Activated CD4-positive, alpha-beta T cell treated with anti-CD3 and anti-CD28 coated beads, Interleukin-2, amount 10 ng/mL, durations not matched to agents 7 days and 5 days (primary cell): ENCODE measurements at regions not wholly inside any gene's neighbourhood (a gene's known extent, or its start where the extent isn't known, plus 50 kb on each side); places are given as distances from the start of the nearest gene placed in this dataset.

Experiments
- CTCF ChIA-PET: fragments of 350-600 bp; sonication (Branson Sonifier 250); formaldehyde crosslinking; loops from one replicate; lab custom pipeline; 2021; ENCODE audit warnings: antibody characterized with exemption; lab: Charles Lee
- POLR2A ChIA-PET: fragments of 350-600 bp; sonication (Branson Sonifier 250); formaldehyde crosslinking; loops from one replicate; lab custom pipeline; 2021; ENCODE audit warnings: antibody characterized with exemption; lab: Charles Lee
- DNase-seq: peaks from one replicate; pipeline ENCODE4 v3.0.0-alpha.2; 2020
- H3K27ac Mint-ChIP-seq: one replicate; pipeline ENCODE4 v1.8.0; 2021; ENCODE audit warnings: mild to moderate bottlenecking, moderate library complexity, mixed read lengths
- H3K27me3 Mint-ChIP-seq: one replicate; pipeline ENCODE4 v1.8.0; 2021; ENCODE audit warnings: mixed read lengths
- H3K36me3 Mint-ChIP-seq: one replicate; pipeline ENCODE4 v1.8.0; 2021; ENCODE audit warnings: low read depth, mixed read lengths
- H3K4me1 Mint-ChIP-seq: one replicate; pipeline ENCODE4 v1.8.0; 2021; ENCODE audit warnings: mixed read lengths
- H3K4me3 Mint-ChIP-seq: one replicate; pipeline ENCODE4 v1.8.0; 2021; ENCODE audit warnings: mild to moderate bottlenecking, moderate library complexity, mixed read lengths
- H3K9me3 Mint-ChIP-seq: one replicate; pipeline ENCODE4 v1.8.0; 2021; ENCODE audit warnings: mixed read lengths

GRCh38 chr4:12961713-12962112 lies 522.4 kb downstream of the RAB28 start:
- no peak for DNase-seq
- Mint-ChIP-seq H3K27me3 (no peaks in the 10 kb centered on the region), H3K36me3 (no peaks in the 10 kb centered on the region), H3K9me3 (no peaks in the 10 kb centered on the region), H3K4me1 (no peaks in the 10 kb centered on the region), H3K27ac (no peak overlapping the region), H3K4me3 (no peak overlapping the region)
- ChIA-PET POLR2A (no interaction called here), CTCF (no interaction called here)

DNA sequence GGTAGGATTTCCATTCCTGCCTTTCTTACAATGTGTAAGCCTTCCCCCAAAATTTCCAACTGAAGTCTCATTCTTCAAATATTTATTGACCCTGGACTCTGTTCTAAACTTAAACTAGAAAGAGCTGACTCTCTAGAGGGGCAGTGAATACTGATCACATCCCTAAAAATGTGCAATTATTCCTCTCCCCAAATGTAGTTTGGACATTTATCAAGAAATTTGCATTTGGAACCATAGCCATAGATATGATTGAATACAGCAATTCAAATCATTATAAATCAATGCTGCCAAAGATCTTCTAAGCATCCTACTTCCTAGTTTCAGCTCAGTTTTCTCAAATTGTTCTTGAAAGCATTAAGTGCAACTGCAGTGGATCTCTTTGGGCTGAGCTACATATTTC lies 525.7 kb downstream of the RAB28 start:
- H3K9me3 Mint-ChIP-seq = no peaks in the 10 kb centered on the region

GRCh38 chr4:12957108-12957507 lies 527.0 kb downstream of the RAB28 start:
- Mint-ChIP-seq H3K27me3 (no peaks in the 10 kb centered on the region), H3K27ac (no peak overlapping the region), H3K4me1 (no peaks in the 10 kb centered on the region), H3K9me3 (no peaks in the 10 kb centered on the region), H3K36me3 (no peaks in the 10 kb centered on the region), H3K4me3 (no peak overlapping the region)
- DNase-seq = no peak
- CTCF ChIA-PET = no interaction called here
- POLR2A ChIA-PET = no interaction called here

More for the DNA sequence above, 525.7 kb downstream of the RAB28 start:
- Mint-ChIP-seq H3K27me3 (no peaks in the 10 kb centered on the region), H3K36me3 (no peaks in the 10 kb centered on the region), H3K4me1 (no peaks in the 10 kb centered on the region), H3K27ac (no peak overlapping the region), H3K4me3 (no peak overlapping the region)
- DNase-seq = no peak
- ChIA-PET POLR2A (no interaction called here), CTCF (no interaction called here)

GRCh38 chr4:12956026-12956425 lies 528.1 kb downstream of the RAB28 start:
- Mint-ChIP-seq H3K36me3 (no peaks in the 10 kb centered on the region), H3K4me1 (no peaks in the 10 kb centered on the region), H3K27ac (no peak overlapping the region), H3K4me3 (no peak overlapping the region), H3K27me3 (no peaks in the 10 kb centered on the region), H3K9me3 (no peaks in the 10 kb centered on the region)
- no peak for DNase-seq
- ChIA-PET POLR2A (no interaction called here), CTCF (interaction anchor here (0.6 kb wide), 1 partner anchor 254 kb away, joined by 3 read pairs; no protein-coding TSS in a partner anchor)

GRCh38 chr4:12949719-12950490 lies 534.2 kb downstream of the RAB28 start:
- Mint-ChIP-seq H3K4me1 (no peaks in the 10 kb centered on the region), H3K9me3 (no peaks in the 10 kb centered on the region), H3K27me3 (no peaks in the 10 kb centered on the region), H3K27ac (no peak overlapping the region), H3K36me3 (no peaks in the 10 kb centered on the region), H3K4me3 (no peak overlapping the region)
- CTCF ChIA-PET = interaction anchor here (0.6 kb wide), 1 partner anchor 691 kb away, joined by 3 read pairs; no protein-coding TSS in a partner anchor
- POLR2A ChIA-PET = no interaction called here
- DNase-seq = no peak

DNA sequence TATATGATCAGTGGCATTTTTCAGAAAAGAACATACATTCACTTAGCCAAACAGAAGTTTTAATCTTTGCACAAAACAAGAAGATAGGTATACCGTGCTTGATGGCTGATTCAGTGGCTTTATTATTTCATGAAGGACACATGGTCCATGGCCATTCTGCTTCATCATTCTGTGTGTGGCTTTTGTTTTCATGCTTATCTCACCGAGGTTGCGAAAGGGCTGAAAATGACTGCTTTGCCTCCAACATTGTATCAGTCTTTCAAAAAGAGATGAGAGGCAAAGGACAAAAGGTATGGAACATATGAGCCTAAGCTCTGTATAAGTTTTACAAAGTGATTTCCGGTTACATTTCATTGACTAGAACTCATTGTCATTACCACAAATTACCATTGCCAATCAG lies 541.1 kb downstream of the RAB28 start:
- Mint-ChIP-seq H3K36me3 (no peaks in the 10 kb centered on the region), H3K27ac (no peak overlapping the region), H3K4me1 (no peaks in the 10 kb centered on the region), H3K4me3 (no peak overlapping the region), H3K27me3 (no peaks in the 10 kb centered on the region), H3K9me3 (peaks cover 3% of the 10 kb centered on the region)
- POLR2A ChIA-PET = no interaction called here
- CTCF ChIA-PET = no interaction called here
- DNase-seq = no peak

GRCh38 chr4:12933760-12934221 lies 550.3 kb downstream of the RAB28 start:
- ChIA-PET CTCF (no interaction called here), POLR2A (no interaction called here)
- DNase-seq = no peak
- Mint-ChIP-seq H3K27ac (no peak overlapping the region), H3K36me3 (no peaks in the 10 kb centered on the region), H3K4me3 (no peak overlapping the region), H3K9me3 (no peaks in the 10 kb centered on the region), H3K4me1 (no peaks in the 10 kb centered on the region), H3K27me3 (no peaks in the 10 kb centered on the region)

DNA sequence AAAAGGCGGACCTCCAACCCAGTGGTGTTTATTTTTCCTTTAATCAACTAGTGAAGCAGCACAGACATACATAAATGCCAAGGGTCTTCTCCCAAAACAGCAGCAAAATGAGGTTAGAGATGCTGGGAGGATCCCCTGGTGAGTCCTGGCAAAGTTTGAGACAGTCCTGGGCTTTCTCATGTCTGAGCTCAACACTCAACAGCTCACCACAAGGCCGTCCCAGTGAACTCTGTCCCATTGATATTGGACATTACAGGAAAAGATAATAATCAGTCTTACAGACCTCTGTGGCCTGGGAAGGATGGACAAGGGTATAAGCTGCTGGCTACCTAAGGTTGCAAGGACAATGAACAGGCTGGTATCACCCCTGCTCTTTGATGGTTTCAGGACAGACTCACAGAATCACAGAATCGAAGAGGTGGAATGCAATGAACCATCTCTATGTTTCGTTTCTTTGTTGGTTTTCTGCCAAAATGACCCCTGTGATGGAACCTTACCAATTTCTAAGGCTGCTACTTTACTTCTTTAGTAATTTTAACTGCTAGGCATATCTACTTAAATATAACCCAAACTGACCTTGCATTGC lies 551.8 kb downstream of the RAB28 start:
- H3K27ac Mint-ChIP-seq = no peak overlapping the region

DNA sequence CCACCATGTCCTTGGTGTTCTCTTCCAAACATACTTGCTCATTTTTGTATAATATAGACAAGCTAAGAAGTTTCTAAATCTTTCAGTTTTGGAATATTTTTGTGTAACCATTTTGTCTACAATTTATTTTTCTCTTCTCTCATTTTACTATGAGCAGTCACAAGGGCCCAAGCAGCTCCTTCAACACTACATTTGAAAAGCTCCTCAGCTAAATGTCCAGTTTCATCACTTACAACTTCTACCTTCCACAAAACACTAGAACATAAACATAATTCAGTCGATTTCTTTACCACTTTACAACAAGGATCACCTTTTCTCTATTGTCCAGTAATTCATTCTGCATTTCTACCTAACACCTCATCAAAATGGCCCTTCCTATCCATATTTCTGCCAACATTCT lies 554.4 kb downstream of the RAB28 start:
- DNase-seq = no peak
- ChIA-PET POLR2A (no interaction called here), CTCF (no interaction called here)
- no peaks in the 10 kb centered on the region for H3K27me3 Mint-ChIP-seq
- H3K4me1 Mint-ChIP-seq = no peaks in the 10 kb centered on the region
- no peak overlapping the region for H3K27ac Mint-ChIP-seq
- no peaks in the 10 kb centered on the region for H3K9me3 Mint-ChIP-seq
- no peak overlapping the region for H3K4me3 Mint-ChIP-seq
- no peaks in the 10 kb centered on the region for H3K36me3 Mint-ChIP-seq

More for the DNA sequence above, 551.8 kb downstream of the RAB28 start:
- no peaks in the 10 kb centered on the region for H3K36me3 Mint-ChIP-seq
- no peaks in the 10 kb centered on the region for H3K4me1 Mint-ChIP-seq
- CTCF ChIA-PET = no interaction called here
- H3K27me3 Mint-ChIP-seq = no peaks in the 10 kb centered on the region
- POLR2A ChIA-PET = no interaction called here
- no peaks in the 10 kb centered on the region for H3K9me3 Mint-ChIP-seq
- DNase-seq = no peak
- no peak overlapping the region for H3K4me3 Mint-ChIP-seq

- no peak overlapping the region for H3K4me3 Mint-ChIP-seq
- H3K27ac Mint-ChIP-seq = no peak overlapping the region
- no peaks in the 10 kb centered on the region for H3K27me3 Mint-ChIP-seq
- no peaks in the 10 kb centered on the region for H3K4me1 Mint-ChIP-seq
- no peaks in the 10 kb centered on the region for H3K36me3 Mint-ChIP-seq
- CTCF ChIA-PET = no interaction called here
- no peaks in the 10 kb centered on the region for H3K9me3 Mint-ChIP-seq
- no peak for DNase-seq
- POLR2A ChIA-PET = no interaction called here
Observed at GRCh38 chr4:12928751-12929150, 555.4 kb downstream of the RAB28 start.

GRCh38 chr4:12926189-12927066 lies 557.7 kb downstream of the RAB28 start:
- POLR2A ChIA-PET = no interaction called here
- H3K9me3 Mint-ChIP-seq = no peaks in the 10 kb centered on the region
- H3K4me3 Mint-ChIP-seq = no peak overlapping the region
- no peaks in the 10 kb centered on the region for H3K27me3 Mint-ChIP-seq
- H3K4me1 Mint-ChIP-seq = no peaks in the 10 kb centered on the region
- CTCF ChIA-PET = no interaction called here
- no peak for DNase-seq
- H3K27ac Mint-ChIP-seq = no peak overlapping the region
- no peaks in the 10 kb centered on the region for H3K36me3 Mint-ChIP-seq

DNA sequence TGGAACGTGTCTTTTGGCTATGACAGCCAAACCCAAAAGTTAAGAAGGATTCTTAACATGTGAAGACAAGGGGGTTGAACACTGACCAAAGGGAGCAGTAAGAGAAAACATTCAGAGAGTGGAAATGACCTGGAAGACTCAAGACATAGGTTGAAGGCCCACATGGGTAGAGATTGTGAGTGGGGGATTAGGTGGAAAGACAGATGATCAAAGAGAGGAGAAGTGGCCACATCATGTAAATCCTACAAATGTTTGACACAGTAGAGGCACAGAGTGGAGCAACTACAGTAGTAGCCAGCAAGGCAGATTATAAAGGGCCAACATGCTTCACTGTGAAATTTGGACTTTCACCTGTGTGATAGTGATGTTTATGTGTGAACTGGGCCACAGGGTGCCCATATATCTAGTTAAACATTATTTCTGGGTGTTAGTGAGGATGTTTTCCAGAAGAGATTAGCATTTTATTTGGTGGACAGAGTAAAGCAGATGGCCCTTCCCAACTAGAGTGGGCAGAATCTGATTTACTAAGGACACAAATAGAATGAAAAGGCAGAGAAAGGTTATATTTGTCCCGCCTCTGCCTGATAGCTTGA lies 559.3 kb downstream of the RAB28 start:
- Mint-ChIP-seq H3K36me3 (no peaks in the 10 kb centered on the region), H3K27ac (no peak overlapping the region), H3K4me3 (no peak overlapping the region), H3K4me1 (no peaks in the 10 kb centered on the region), H3K9me3 (no peaks in the 10 kb centered on the region), H3K27me3 (no peaks in the 10 kb centered on the region)
- ChIA-PET POLR2A (no interaction called here), CTCF (no interaction called here)
- DNase-seq = no peak

GRCh38 chr4:12924253-12924652 lies 559.9 kb downstream of the RAB28 start:
- no peak for DNase-seq
- no peaks in the 10 kb centered on the region for H3K4me1 Mint-ChIP-seq
- ChIA-PET CTCF (no interaction called here), POLR2A (no interaction called here)
- no peak overlapping the region for H3K27ac Mint-ChIP-seq
- no peaks in the 10 kb centered on the region for H3K9me3 Mint-ChIP-seq
- no peak overlapping the region for H3K4me3 Mint-ChIP-seq
- no peaks in the 10 kb centered on the region for H3K36me3 Mint-ChIP-seq
- H3K27me3 Mint-ChIP-seq = no peaks in the 10 kb centered on the region
